Panc1 (cell line): ENCODE measurements at regions not wholly inside any gene's neighbourhood (a gene's known extent, or its start where the extent isn't known, plus 50 kb on each side); places are given as distances from the start of the nearest gene placed in this dataset.

Experiments used
- ATAC-seq: fragments of 200-7000 bp; cut with Tn5 transposase; 2 replicates; pipeline ENCODE4 v1.9.1; 2020; ENCODE audit warnings: mild to moderate bottlenecking, moderate library complexity
- BruUV-seq: library from RNA; stranded (reverse); fragments of 400-500 nt; replicated peaks from 2 replicates; lab custom pipeline; 2021; lab: Mats Ljungman, UMichigan
- CTCF ChIA-PET: fragments of 300-600 bp; sonication (Branson Sonifier 250); formaldehyde crosslinking; loops from one replicate; lab custom pipeline; 2022; ENCODE audit warnings: antibody characterized with exemption; lab: Charles Lee
- POLR2A ChIA-PET: fragments of 300-600 bp; sonication (Branson Sonifier 250); formaldehyde crosslinking; loops from one replicate; lab custom pipeline; 2022; ENCODE audit warnings: antibody characterized with exemption; lab: Charles Lee
- DNase-seq: peaks from one replicate; pipeline ENCODE4 v3.0.0-alpha.2; 2010; ENCODE audit warnings: low read depth, low spot score
- H3K27ac ChIP-seq: 2 replicates; pipeline ENCODE4 v1.5.1; 2011; ENCODE audit warnings: mild to moderate bottlenecking, low read length, inconsistent platforms
- H3K27me3 ChIP-seq: fragments of 200-500 bp; sonication (Bioruptor generic); 2 replicates; pipeline ENCODE4 v1.6.0; 2014; ENCODE audit warnings: low read length, inconsistent platforms; ENCODE audit not compliant: control insufficient read depth, insufficient read depth
- H3K36me3 ChIP-seq: fragments of 200-500 bp; sonication (Bioruptor generic); 2 replicates; pipeline ENCODE4 v1.5.1; 2014; ENCODE audit warnings: inconsistent platforms, mild to moderate bottlenecking, low read length, moderate library complexity; ENCODE audit not compliant: control insufficient read depth, insufficient read depth
- H3K4me1 ChIP-seq: 2 replicates; pipeline ENCODE4 v1.5.1; 2011; ENCODE audit warnings: inconsistent platforms, mild to moderate bottlenecking, low read length, moderate library complexity; ENCODE audit not compliant: control insufficient read depth, insufficient read depth
- H3K4me3 ChIP-seq, 2 experiments: 2 replicates each; pipeline ENCODE4 v1.5.1; 2011 to 2012; ENCODE audit warnings: low read depth in 2 of 2, low read length in 2 of 2, mild to moderate bottlenecking in 2 of 2, inconsistent platforms in 1 of 2, moderate library complexity in 1 of 2
- H3K9me3 ChIP-seq: fragments of 200-500 bp; sonication (Bioruptor generic); 2 replicates; pipeline ENCODE4 v1.5.1; 2014; ENCODE audit warnings: low read depth, mild to moderate bottlenecking, inconsistent platforms, low read length, moderate library complexity; ENCODE audit not compliant: control insufficient read depth, insufficient read depth
- POLR2AphosphoS5 ChIP-seq: IDR thresholded peaks from 2 replicates; pipeline ENCODE4 v1.6.1; 2012; ENCODE audit warnings: mild to moderate bottlenecking, low read depth, low read length, moderate library complexity
- SIN3A ChIP-seq: IDR thresholded peaks from 2 replicates; pipeline ENCODE4 v1.6.1; 2012; ENCODE audit warnings: low read depth, mild to moderate bottlenecking, low read length, moderate library complexity, borderline replicate concordance; ENCODE audit not compliant: insufficient read depth
- TCF7L2 ChIP-seq: IDR thresholded peaks from 2 replicates; pipeline ENCODE4 v1.6.1; 2011; ENCODE audit warnings: mild to moderate bottlenecking, low read depth, low read length, inconsistent platforms
- in situ Hi-C: cut with HindIII; loops from 2 replicates; pipeline ENCODE4 v1.10.0; 2016; ENCODE audit warnings: low sequenced_read_pairs, low pct_unique_long_range_greater_than_20kb
- intact Hi-C: fragments of 100-400 bp; cut with micrococcal nuclease; formaldehyde crosslinking; loops from one replicate; pipeline ENCODE4 v1.10.0; 2022; ENCODE audit not compliant: unreplicated experiment
- TF ChIP-seq, protein P1 (sequence below), 2 experiments: IDR thresholded peaks; 2 replicates each; pipeline ENCODE4 v1.6.1; 2011 to 2012; ENCODE audit warnings: low read depth in 2 of 2, control low read depth in 1 of 2, low read length in 1 of 2, mild to moderate bottlenecking in 1 of 2, moderate library complexity in 1 of 2; ENCODE audit not compliant: insufficient read depth in 1 of 2
- TF ChIP-seq, protein P2 (sequence below): fragments of 450-650 bp; IDR thresholded peaks from 2 replicates; pipeline ENCODE4 v1.5.1; 2017; ENCODE audit warnings: mild to moderate bottlenecking

DNA sequence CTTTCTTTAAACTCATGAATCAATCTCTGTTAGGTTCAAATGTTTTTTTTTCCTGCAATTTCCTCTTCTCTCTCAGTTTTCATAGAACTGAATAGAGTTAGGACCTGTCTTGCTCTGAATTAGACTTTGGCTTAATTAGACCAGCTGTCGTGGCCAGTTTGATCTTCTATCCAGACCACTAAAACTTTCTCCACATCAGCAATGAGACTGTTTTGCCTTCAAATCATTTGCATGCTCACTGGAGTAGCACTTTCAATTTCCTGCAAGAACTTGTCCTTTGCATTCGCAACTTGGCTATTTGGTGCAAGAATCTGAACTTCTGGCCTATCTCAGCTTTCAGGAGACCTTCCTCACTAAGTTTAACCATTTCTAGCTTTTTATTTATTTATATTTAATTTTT lies 2002.2 kb upstream of the PIK3C3 start:
- no peak overlapping the region for H3K27ac ChIP-seq
- intact Hi-C loops: no loop called here
- ATAC-seq (no peak), DNase-seq (no peak)
- no peaks in the 10 kb centered on the region for H3K9me3 ChIP-seq
- TF ChIP-seq TCF7L2: no peak
- TF ChIP-seq, protein P1, sequence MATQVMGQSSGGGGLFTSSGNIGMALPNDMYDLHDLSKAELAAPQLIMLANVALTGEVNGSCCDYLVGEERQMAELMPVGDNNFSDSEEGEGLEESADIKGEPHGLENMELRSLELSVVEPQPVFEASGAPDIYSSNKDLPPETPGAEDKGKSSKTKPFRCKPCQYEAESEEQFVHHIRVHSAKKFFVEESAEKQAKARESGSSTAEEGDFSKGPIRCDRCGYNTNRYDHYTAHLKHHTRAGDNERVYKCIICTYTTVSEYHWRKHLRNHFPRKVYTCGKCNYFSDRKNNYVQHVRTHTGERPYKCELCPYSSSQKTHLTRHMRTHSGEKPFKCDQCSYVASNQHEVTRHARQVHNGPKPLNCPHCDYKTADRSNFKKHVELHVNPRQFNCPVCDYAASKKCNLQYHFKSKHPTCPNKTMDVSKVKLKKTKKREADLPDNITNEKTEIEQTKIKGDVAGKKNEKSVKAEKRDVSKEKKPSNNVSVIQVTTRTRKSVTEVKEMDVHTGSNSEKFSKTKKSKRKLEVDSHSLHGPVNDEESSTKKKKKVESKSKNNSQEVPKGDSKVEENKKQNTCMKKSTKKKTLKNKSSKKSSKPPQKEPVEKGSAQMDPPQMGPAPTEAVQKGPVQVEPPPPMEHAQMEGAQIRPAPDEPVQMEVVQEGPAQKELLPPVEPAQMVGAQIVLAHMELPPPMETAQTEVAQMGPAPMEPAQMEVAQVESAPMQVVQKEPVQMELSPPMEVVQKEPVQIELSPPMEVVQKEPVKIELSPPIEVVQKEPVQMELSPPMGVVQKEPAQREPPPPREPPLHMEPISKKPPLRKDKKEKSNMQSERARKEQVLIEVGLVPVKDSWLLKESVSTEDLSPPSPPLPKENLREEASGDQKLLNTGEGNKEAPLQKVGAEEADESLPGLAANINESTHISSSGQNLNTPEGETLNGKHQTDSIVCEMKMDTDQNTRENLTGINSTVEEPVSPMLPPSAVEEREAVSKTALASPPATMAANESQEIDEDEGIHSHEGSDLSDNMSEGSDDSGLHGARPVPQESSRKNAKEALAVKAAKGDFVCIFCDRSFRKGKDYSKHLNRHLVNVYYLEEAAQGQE (IDR thresholded peaks at IDR 0.05; ENCODE audit: insufficient read depth in 1 of 2, low read depth in 2 of 2, low read length in 1 of 2): no peak
- H3K4me1 ChIP-seq: no peaks in the 10 kb centered on the region
- H3K4me3 ChIP-seq: no peak overlapping the region
- no TSS peak for BruUV-seq
- H3K27me3 ChIP-seq: no peaks in the 10 kb centered on the region
- ChIA-PET CTCF (no interaction called here), POLR2A (no interaction called here)
- in situ Hi-C loops: no loop called here
- H3K36me3 ChIP-seq: no peaks in the 10 kb centered on the region

DNA sequence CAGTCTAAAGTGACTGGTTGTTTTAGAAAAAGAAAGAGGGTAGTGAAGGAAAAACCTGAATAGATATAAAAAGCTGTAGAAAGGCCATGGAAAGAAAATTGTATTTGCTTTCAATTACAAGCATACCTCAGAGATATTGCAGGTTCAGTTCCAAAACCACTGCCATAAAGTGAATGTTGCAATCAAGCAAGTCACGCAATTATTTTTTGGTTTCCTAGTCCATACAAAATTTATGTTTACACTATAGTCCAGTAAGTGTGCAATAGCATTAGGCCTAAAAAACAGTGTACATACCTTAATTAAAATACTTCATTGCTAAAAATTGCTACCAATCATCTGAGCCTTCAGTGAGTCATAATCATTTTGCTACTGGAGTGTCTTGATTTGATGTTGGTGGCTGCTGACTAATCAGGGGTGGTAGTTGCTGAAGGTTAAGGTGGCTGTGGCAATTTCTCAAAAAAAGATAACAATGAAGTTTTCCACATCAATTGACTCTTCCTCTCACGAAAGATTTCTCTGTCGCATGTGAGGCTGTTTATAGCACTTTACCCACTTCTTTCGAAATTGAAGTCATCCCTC lies 2003.8 kb upstream of the PIK3C3 start:
- no peaks in the 10 kb centered on the region for H3K4me1 ChIP-seq
- DNase-seq (no peak), ATAC-seq (no peak)
- CTCF ChIA-PET: no interaction called here
- no peaks in the 10 kb centered on the region for H3K36me3 ChIP-seq
- no peak overlapping the region for H3K27ac ChIP-seq
- intact Hi-C loops (no loop called here), in situ Hi-C loops (no loop called here)
- no TSS peak for BruUV-seq
- POLR2A ChIA-PET: no interaction called here
- no peaks in the 10 kb centered on the region for H3K9me3 ChIP-seq
- H3K4me3 ChIP-seq: no peak overlapping the region
- TF ChIP-seq POLR2AphosphoS5: no peak
- no peak for TF ChIP-seq TCF7L2
- no peak for TF ChIP-seq SIN3A
- TF ChIP-seq, protein P1 (IDR thresholded peaks at IDR 0.05; ENCODE audit: insufficient read depth in 1 of 2, low read depth in 2 of 2, low read length in 1 of 2): no peak
- TF ChIP-seq, protein P2, sequence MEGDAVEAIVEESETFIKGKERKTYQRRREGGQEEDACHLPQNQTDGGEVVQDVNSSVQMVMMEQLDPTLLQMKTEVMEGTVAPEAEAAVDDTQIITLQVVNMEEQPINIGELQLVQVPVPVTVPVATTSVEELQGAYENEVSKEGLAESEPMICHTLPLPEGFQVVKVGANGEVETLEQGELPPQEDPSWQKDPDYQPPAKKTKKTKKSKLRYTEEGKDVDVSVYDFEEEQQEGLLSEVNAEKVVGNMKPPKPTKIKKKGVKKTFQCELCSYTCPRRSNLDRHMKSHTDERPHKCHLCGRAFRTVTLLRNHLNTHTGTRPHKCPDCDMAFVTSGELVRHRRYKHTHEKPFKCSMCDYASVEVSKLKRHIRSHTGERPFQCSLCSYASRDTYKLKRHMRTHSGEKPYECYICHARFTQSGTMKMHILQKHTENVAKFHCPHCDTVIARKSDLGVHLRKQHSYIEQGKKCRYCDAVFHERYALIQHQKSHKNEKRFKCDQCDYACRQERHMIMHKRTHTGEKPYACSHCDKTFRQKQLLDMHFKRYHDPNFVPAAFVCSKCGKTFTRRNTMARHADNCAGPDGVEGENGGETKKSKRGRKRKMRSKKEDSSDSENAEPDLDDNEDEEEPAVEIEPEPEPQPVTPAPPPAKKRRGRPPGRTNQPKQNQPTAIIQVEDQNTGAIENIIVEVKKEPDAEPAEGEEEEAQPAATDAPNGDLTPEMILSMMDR: no peak
- no peaks in the 10 kb centered on the region for H3K27me3 ChIP-seq
